HEK293T (cell line): ENCODE measurements at regions not wholly inside any gene's neighbourhood (a gene's known extent, or its start where the extent isn't known, plus 50 kb on each side); places are given as distances from the start of the nearest gene placed in this dataset.

Experiments used
- ARNT ChIP-seq: fragments of 450-650 bp; IDR thresholded peaks from 2 replicates; pipeline ENCODE4 v1.6.1; 2017; ENCODE audit warnings: mild to moderate bottlenecking
- ELF4 ChIP-seq: fragments of 450-650 bp; IDR thresholded peaks from 2 replicates; pipeline ENCODE4 v1.6.1; 2017; ENCODE audit warnings: antibody characterized with exemption
- FOXK2 ChIP-seq: fragments of 450-650 bp; IDR thresholded peaks from 2 replicates; pipeline ENCODE4 v1.6.1; 2016; ENCODE audit warnings: mild to moderate bottlenecking
- FOXM1 ChIP-seq: fragments of 450-650 bp; IDR thresholded peaks from 2 replicates; pipeline ENCODE4 v1.6.1; 2017; ENCODE audit warnings: mild to moderate bottlenecking, borderline replicate concordance
- NFRKB ChIP-seq: fragments of 450-650 bp; IDR thresholded peaks from 2 replicates; pipeline ENCODE4 v1.6.1; 2016; ENCODE audit warnings: mild to moderate bottlenecking, moderate library complexity
- PKNOX1 ChIP-seq: fragments of 450-650 bp; IDR thresholded peaks from 2 replicates; pipeline ENCODE4 v1.6.1; 2016
- SP1 ChIP-seq: fragments of 450-650 bp; IDR thresholded peaks from 2 replicates; pipeline ENCODE4 v1.6.1; 2017
- SUZ12 ChIP-seq: fragments of 450-650 bp; IDR thresholded peaks from 2 replicates; pipeline ENCODE4 v1.6.1; 2016; ENCODE audit warnings: mild to moderate bottlenecking
- TARDBP ChIP-seq: fragments of 450-650 bp; IDR thresholded peaks from 2 replicates; pipeline ENCODE4 v1.6.1; 2016
- ZNF384 ChIP-seq: fragments of 450-650 bp; IDR thresholded peaks from 2 replicates; pipeline ENCODE4 v1.6.1; 2016

- TF ChIP-seq ARNT: no peak
- TF ChIP-seq NFRKB: no peak
- TF ChIP-seq PKNOX1: no peak
- TF ChIP-seq SUZ12: no peak
- TF ChIP-seq FOXM1: no peak
- no peak for TF ChIP-seq ELF4
- no peak for TF ChIP-seq SP1
- no peak for TF ChIP-seq TARDBP
- TF ChIP-seq ZNF384: no peak
- no peak for TF ChIP-seq FOXK2
These were observed 343.4 kb upstream of the PRICKLE1 start for GRCh38 chr12:42932936-42933335.
